Mucosa of descending colon (tissue), 3 donors: ENCODE measurements at regions not wholly inside any gene's neighbourhood (a gene's known extent, or its start where the extent isn't known, plus 50 kb on each side); places are given as distances from the start of the nearest gene placed in this dataset.

Experiments used
- ATAC-seq: fragments of 200-7000 bp; cut with Tn5 transposase; one replicate; pipeline ENCODE4 v1.9.1; 2020; ENCODE audit warnings: mild to moderate bottlenecking, moderate library complexity
- DNase-seq, 3 donors: peaks; one replicate each; pipeline ENCODE4 v3.0.0-alpha.2; 2020
- H3K36me3 ChIP-seq: fragments of 200-600 bp; one replicate; pipeline ENCODE4 v1.8.0; 2021; ENCODE audit warnings: low read depth, mild to moderate bottlenecking
- H3K4me1 ChIP-seq: fragments of 200-600 bp; one replicate; pipeline ENCODE4 v1.8.0; 2021; ENCODE audit warnings: low read depth, mild to moderate bottlenecking
- H3K4me3 ChIP-seq: fragments of 200-600 bp; one replicate; pipeline ENCODE4 v1.8.0; 2021; ENCODE audit warnings: mild to moderate bottlenecking
- H3K9me3 ChIP-seq: fragments of 200-600 bp; one replicate; pipeline ENCODE4 v1.8.0; 2021; ENCODE audit warnings: mild to moderate bottlenecking
- CTCF ChIP-seq: fragments of 200-600 bp; IDR thresholded peaks from one replicate; pipeline ENCODE4 v1.8.0; 2022; ENCODE audit warnings: antibody characterized with exemption, mild to moderate bottlenecking
- intact Hi-C, 2 donors: fragments of 100-400 bp; cut with DNase I in 1 of 2; cut with micrococcal nuclease in 1 of 2; formaldehyde crosslinking; loops; one replicate each; pipeline versions ENCODE4 v1.11.0 to v1.11.1; 2022; cut with DNase I, micrococcal nuclease
- donor health status: DM: no; HTN: no; CAD: no; lungs with moderate emphysema.
- donor health status: DM: no; HTN: no; CAD: no.
- donor health status: DM: no; HTN: yes; CAD: no.

DNA sequence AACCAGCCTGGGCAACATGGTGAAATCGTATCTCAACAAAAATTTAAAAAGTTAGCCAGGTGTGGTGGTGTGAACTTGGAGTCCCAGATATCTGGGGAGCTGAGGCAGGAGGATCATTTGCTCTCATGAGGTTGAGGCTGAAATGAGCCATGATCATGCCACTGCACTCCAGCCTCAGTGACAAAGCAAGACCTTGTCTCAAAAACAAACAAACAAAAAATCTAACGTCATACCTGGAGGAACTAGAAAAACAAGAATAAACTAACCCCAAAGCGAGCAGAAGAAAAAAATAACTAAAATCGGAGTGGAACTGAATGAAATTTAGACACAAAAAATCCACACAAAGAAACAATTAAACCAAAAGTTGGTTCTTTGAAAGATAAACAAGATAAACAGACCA is 1885.1 kb downstream of the OLFM4 start:
- no peak overlapping the region for H3K4me3 ChIP-seq
- intact Hi-C loops = no loop called here
- no peaks in the 10 kb centered on the region for H3K4me1 ChIP-seq
- DNase-seq = no peak
- no peak for TF ChIP-seq CTCF
- peaks cover 58% of the 10 kb centered on the region for H3K9me3 ChIP-seq
- no peaks in the 10 kb centered on the region for H3K36me3 ChIP-seq
- ATAC-seq = no peak

- Histone ChIP-seq H3K4me1 (no peaks in the 10 kb centered on the region), H3K36me3 (no peaks in the 10 kb centered on the region), H3K9me3 (peaks cover 31% of the 10 kb centered on the region), H3K4me3 (no peak overlapping the region)
- intact Hi-C loops = no loop called here
- ATAC-seq = no peak
- DNase-seq = no peak
- no peak for TF ChIP-seq CTCF
Measured at GRCh38 chr13:54927538-54927937, 1898.9 kb downstream of the OLFM4 start.

DNA sequence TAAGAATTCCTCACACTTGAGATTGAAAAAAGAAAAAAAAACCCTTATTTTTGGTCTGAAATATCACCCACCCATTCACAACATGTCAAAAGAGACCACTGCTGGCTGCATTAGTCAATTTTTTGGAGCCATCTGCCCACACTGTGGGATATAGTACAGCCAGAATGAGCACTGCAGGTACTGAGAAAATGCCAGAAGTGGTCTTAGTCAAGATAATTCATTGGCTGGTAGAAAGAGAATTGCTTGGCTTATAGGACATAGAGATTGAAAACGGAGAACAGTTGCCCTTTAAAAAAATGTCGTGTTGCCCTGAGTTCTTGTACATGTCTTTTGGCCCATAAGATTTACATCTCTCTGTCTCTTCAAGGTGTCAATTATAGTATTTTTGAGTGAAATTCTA is 1899.5 kb downstream of the OLFM4 start:
- Histone ChIP-seq H3K4me1 (no peaks in the 10 kb centered on the region), H3K9me3 (peaks cover 30% of the 10 kb centered on the region), H3K36me3 (no peaks in the 10 kb centered on the region), H3K4me3 (no peak overlapping the region)
- intact Hi-C loops = no loop called here
- DNase-seq (no peak), ATAC-seq (no peak)
- TF ChIP-seq CTCF = no peak

- intact Hi-C loops = no loop called here
- H3K36me3 ChIP-seq = no peaks in the 10 kb centered on the region
- no peak for TF ChIP-seq CTCF
Measured at GRCh38 chr13:54934121-54934520, 1905.5 kb downstream of the OLFM4 start.

DNA sequence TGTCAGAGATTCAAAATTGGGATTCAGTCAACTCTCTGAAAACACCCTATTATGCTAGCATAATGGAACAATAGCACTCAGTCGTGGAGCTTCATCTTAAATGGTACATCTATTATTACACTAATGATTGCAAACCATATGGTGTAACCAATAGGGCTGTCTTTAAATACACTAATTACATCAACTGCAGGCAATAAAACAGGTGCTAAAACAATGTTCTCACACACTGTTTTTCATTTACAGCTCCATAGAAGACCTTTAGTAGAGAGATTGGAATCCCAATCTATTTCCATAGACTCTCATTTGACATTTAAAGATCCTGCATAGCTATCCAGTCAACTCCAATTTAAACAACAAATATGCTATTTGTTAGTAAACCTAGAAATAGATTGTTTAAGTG is 1917.4 kb downstream of the OLFM4 start:
- Histone ChIP-seq H3K4me3 (no peak overlapping the region), H3K36me3 (no peaks in the 10 kb centered on the region), H3K9me3 (peaks cover 51% of the 10 kb centered on the region), H3K4me1 (no peaks in the 10 kb centered on the region)
- TF ChIP-seq CTCF = no peak
- intact Hi-C loops = no loop called here
- no peak for DNase-seq
- no peak for ATAC-seq

More at GRCh38 chr13:54934121-54934520, 1905.5 kb downstream of the OLFM4 start:
- no peak for ATAC-seq
- no peaks in the 10 kb centered on the region for H3K4me1 ChIP-seq
- no peak overlapping the region for H3K4me3 ChIP-seq
- H3K9me3 ChIP-seq = peaks cover 30% of the 10 kb centered on the region
- DNase-seq = no peak

GRCh38 chr13:54949735-54950134 is 1921.1 kb downstream of the OLFM4 start:
- no peaks in the 10 kb centered on the region for H3K4me1 ChIP-seq
- TF ChIP-seq CTCF = no peak
- DNase-seq (no peak), ATAC-seq (no peak)
- peaks cover 41% of the 10 kb centered on the region for H3K9me3 ChIP-seq
- no peaks in the 10 kb centered on the region for H3K36me3 ChIP-seq
- no peak overlapping the region for H3K4me3 ChIP-seq
- intact Hi-C loops = no loop called here
